ENCODE measurements at regions not wholly inside any gene's neighbourhood (a gene's known extent, or its start where the extent isn't known, plus 50 kb on each side); places are given as distances from the start of the nearest gene placed in this dataset.
"Not testable (repeated sequence)": the region's sequence is repeated elsewhere in the genome, so short reads cannot be mapped to it uniquely, and the experiment has no call there.

- H3K4me1 ChIP-seq, result no peaks in the 10 kb centered on the region
- no peaks in the 10 kb centered on the region for H3K9me3 ChIP-seq
- intact Hi-C loops (cut with DNase I; ENCODE audit: low total_unique reads), result no loop called here
- TF ChIP-seq POLR2A (IDR thresholded peaks at IDR 0.05), result no peak
- TF ChIP-seq, protein P1, sequence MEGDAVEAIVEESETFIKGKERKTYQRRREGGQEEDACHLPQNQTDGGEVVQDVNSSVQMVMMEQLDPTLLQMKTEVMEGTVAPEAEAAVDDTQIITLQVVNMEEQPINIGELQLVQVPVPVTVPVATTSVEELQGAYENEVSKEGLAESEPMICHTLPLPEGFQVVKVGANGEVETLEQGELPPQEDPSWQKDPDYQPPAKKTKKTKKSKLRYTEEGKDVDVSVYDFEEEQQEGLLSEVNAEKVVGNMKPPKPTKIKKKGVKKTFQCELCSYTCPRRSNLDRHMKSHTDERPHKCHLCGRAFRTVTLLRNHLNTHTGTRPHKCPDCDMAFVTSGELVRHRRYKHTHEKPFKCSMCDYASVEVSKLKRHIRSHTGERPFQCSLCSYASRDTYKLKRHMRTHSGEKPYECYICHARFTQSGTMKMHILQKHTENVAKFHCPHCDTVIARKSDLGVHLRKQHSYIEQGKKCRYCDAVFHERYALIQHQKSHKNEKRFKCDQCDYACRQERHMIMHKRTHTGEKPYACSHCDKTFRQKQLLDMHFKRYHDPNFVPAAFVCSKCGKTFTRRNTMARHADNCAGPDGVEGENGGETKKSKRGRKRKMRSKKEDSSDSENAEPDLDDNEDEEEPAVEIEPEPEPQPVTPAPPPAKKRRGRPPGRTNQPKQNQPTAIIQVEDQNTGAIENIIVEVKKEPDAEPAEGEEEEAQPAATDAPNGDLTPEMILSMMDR (IDR thresholded peaks at IDR 0.05), result no peak
- no peak overlapping the region for H3K27ac ChIP-seq
- no peaks in the 10 kb centered on the region for H3K27me3 ChIP-seq
- H3K4me3 ChIP-seq, result no peak overlapping the region
- 89 to 92% methylated on average over 3 of the region's 3 CpGs for WGBS, 2 donors
- no peaks in the 10 kb centered on the region for H3K36me3 ChIP-seq (ENCODE audit: low read depth, missing control alignments)
- DNase-seq, result no peak
Measured at GRCh38 chr4:84309191-84309590, 189.9 kb downstream of the NKX6-1 start.

DNA sequence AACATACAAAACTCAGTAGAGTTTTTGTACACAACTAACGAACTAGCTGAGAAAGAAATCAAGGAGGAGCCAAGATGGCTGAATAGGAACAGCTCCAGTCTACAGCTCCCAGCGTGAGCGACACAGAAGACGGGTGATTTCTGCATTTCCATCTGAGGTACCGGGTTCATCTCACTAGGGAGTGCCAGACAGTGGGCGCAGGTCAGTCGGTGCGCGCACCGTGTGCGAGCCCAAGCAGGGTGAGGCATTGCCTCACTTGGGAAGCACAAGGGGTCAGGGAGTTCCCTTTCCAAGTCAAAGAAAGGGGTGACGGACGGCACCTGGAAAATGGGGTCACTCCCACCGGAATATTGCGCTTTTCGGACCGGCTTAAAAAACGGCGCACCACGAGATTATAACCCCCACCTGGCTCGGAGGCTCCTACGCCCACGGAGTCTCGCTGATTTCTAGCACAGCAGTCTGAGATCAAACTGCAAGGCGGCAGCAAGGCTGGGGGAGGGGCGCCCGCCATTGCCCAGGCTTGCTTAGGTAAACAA lies 200.3 kb downstream of the NKX6-1 start:
- H3K36me3 ChIP-seq (ENCODE audit: low read depth, missing control alignments); H3K27ac ChIP-seq; intact Hi-C loops (cut with DNase I; ENCODE audit: low total_unique reads); H3K4me1 ChIP-seq; DNase-seq; H3K27me3 ChIP-seq; H3K4me3 ChIP-seq; H3K9me3 ChIP-seq: not testable (repeated sequence)
- 72 to 80% methylated on average over 24 to 25 of the region's 27 CpGs for WGBS, 2 donors

GRCh38 chr4:84298023-84298718 lies 200.9 kb downstream of the NKX6-1 start:
- intact Hi-C loops (cut with DNase I; ENCODE audit: low total_unique reads), result no loop called here
- TF ChIP-seq, protein P1 (IDR thresholded peaks at IDR 0.05), result no peak
- TF ChIP-seq POLR2A (IDR thresholded peaks at IDR 0.05), result no peak
- no peaks in the 10 kb centered on the region for H3K36me3 ChIP-seq (ENCODE audit: low read depth, missing control alignments)
- no peak overlapping the region for H3K27ac ChIP-seq
- DNase-seq, result no peak
- WGBS, 2 donors, result 77 to 86% methylated on average over 2 of the region's 2 CpGs
- no peak overlapping the region for H3K4me3 ChIP-seq
- no peaks in the 10 kb centered on the region for H3K9me3 ChIP-seq
- no peaks in the 10 kb centered on the region for H3K4me1 ChIP-seq
- no peaks in the 10 kb centered on the region for H3K27me3 ChIP-seq

DNA sequence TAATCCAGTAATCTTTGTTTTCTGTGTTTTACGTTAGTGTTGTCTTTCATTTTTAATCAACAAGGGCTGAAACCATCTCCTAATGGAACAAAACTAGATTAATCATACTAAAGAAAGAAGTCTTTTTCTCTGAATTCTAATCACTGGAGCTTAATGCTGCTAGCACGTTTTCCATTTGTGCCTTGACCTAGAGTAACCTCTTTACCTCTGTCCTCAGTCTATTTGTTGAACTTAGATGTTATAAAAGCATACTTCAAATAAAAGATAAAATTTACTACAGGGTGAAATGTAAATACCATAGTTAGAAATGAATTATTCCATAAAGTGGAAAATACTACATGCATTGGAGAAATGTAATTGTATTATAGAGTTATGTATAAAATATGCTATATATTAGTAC lies 207.1 kb downstream of the NKX6-1 start:
- Histone ChIP-seq H3K27ac (no peak overlapping the region), H3K4me1 (no peaks in the 10 kb centered on the region), H3K36me3 (ENCODE audit: low read depth, missing control alignments) (no peaks in the 10 kb centered on the region), H3K27me3 (no peaks in the 10 kb centered on the region), H3K9me3 (no peaks in the 10 kb centered on the region), H3K4me3 (no peak overlapping the region)
- no peak for DNase-seq
- TF ChIP-seq POLR2A (IDR thresholded peaks at IDR 0.05), result no peak
- 49 to 59% methylated on average over 2 of the region's 2 CpGs for WGBS, 2 donors
- intact Hi-C loops (cut with DNase I; ENCODE audit: low total_unique reads), result no loop called here

GRCh38 chr4:84286048-84286447 lies 213.0 kb downstream of the NKX6-1 start:
- intact Hi-C loops (cut with DNase I; ENCODE audit: low total_unique reads), result no loop called here
- DNase-seq, result no peak
- Histone ChIP-seq H3K9me3 (no peaks in the 10 kb centered on the region), H3K4me1 (no peaks in the 10 kb centered on the region), H3K36me3 (ENCODE audit: low read depth, missing control alignments) (no peaks in the 10 kb centered on the region), H3K27me3 (no peaks in the 10 kb centered on the region), H3K4me3 (no peak overlapping the region), H3K27ac (no peak overlapping the region)
- 69 to 79% methylated on average over 5 of the region's 5 CpGs for WGBS, 2 donors
- TF ChIP-seq, protein P1 (IDR thresholded peaks at IDR 0.05), result no peak
- no peak for TF ChIP-seq POLR2A (IDR thresholded peaks at IDR 0.05)

DNA sequence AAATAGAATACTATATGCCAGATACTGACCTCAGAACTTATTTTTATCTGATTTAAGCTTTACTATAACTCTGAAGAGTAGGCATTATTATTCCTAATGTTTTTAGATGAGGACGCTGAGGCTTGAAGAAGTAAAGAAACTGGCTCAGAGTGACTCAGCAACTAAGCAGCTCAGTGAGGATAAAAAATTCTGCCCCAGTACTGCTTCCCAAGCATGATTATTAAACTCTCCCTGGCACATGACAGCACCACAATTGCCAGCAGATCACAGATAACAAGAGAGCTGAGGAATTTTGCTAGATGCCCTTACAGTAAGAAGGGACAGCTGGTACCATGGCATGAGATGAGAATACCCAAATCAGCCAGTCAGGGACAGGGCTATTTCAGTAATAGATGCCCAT lies 219.4 kb downstream of the NKX6-1 start:
- no peak for TF ChIP-seq POLR2A (IDR thresholded peaks at IDR 0.05)
- TF ChIP-seq, protein P1 (IDR thresholded peaks at IDR 0.05), result no peak
- Histone ChIP-seq H3K36me3 (ENCODE audit: low read depth, missing control alignments) (no peaks in the 10 kb centered on the region), H3K27me3 (no peaks in the 10 kb centered on the region), H3K4me3 (no peak overlapping the region), H3K9me3 (no peaks in the 10 kb centered on the region), H3K4me1 (no peaks in the 10 kb centered on the region), H3K27ac (no peak overlapping the region)
- 70 to 83% methylated on average over 1 of the region's 1 CpG for WGBS, 2 donors
- intact Hi-C loops (cut with DNase I; ENCODE audit: low total_unique reads), result no loop called here
- DNase-seq, result no peak

All from testis (tissue), 2 donors.